ENCODE measurements at regions not wholly inside any gene's neighbourhood (a gene's known extent, or its start where the extent isn't known, plus 50 kb on each side); places are given as distances from the start of the nearest gene placed in this dataset.

DNA sequence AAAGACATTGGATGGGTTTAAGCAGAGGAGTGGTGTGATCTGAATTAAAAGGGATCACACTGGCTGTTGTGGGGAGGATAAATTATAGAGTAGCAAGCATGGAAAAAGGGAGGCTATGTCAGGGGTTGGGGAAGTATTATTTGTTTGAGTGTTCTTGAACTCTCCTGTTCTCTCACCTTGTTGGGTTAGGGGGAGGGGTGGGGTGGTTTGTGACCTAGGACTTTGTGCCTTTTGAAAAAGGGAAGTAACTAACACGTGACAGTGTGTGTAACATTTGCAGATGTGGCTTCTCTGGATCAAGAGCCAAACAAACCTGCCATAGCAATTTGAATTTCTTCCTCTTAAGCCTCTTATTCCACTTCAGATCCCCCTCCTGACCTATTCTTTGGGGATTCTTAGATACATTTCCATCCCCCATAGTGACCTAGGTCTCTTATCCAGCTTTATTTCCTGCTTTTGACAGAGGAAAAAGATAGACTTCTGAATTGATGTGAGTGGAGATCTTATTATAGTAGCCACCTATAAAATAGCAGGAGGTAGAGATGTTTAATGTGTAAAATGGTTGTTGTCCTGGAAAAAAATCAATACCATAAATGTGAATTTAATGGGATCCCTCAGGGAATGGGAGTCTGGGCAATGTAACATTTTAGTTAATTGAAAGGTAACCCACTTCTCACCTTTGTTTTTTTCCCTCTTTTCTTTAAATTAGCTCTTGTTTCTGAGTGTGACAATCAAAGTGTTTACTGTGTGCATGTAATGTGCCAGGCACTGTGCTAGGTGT lies 120.4 kb downstream of the CT47B1 start:
- no peak for DNase-seq (ENCODE audit: low spot score)
- Mint-ChIP-seq H3K4me3 (ENCODE audit: unreplicated experiment) (no peak overlapping the region), H3K4me1 (ENCODE audit: low read depth) (no peaks in the 10 kb centered on the region), H3K36me3 (ENCODE audit: low read depth) (no peaks in the 10 kb centered on the region), H3K9me3 (ENCODE audit: low read depth) (peaks cover 5% of the 10 kb centered on the region), H3K27me3 (ENCODE audit: low read depth) (no peaks in the 10 kb centered on the region), H3K27ac (ENCODE audit: unreplicated experiment) (no peak overlapping the region)
- TF ChIP-seq, protein P1, sequence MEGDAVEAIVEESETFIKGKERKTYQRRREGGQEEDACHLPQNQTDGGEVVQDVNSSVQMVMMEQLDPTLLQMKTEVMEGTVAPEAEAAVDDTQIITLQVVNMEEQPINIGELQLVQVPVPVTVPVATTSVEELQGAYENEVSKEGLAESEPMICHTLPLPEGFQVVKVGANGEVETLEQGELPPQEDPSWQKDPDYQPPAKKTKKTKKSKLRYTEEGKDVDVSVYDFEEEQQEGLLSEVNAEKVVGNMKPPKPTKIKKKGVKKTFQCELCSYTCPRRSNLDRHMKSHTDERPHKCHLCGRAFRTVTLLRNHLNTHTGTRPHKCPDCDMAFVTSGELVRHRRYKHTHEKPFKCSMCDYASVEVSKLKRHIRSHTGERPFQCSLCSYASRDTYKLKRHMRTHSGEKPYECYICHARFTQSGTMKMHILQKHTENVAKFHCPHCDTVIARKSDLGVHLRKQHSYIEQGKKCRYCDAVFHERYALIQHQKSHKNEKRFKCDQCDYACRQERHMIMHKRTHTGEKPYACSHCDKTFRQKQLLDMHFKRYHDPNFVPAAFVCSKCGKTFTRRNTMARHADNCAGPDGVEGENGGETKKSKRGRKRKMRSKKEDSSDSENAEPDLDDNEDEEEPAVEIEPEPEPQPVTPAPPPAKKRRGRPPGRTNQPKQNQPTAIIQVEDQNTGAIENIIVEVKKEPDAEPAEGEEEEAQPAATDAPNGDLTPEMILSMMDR (IDR thresholded peaks at IDR 0.05): no peak

DNA sequence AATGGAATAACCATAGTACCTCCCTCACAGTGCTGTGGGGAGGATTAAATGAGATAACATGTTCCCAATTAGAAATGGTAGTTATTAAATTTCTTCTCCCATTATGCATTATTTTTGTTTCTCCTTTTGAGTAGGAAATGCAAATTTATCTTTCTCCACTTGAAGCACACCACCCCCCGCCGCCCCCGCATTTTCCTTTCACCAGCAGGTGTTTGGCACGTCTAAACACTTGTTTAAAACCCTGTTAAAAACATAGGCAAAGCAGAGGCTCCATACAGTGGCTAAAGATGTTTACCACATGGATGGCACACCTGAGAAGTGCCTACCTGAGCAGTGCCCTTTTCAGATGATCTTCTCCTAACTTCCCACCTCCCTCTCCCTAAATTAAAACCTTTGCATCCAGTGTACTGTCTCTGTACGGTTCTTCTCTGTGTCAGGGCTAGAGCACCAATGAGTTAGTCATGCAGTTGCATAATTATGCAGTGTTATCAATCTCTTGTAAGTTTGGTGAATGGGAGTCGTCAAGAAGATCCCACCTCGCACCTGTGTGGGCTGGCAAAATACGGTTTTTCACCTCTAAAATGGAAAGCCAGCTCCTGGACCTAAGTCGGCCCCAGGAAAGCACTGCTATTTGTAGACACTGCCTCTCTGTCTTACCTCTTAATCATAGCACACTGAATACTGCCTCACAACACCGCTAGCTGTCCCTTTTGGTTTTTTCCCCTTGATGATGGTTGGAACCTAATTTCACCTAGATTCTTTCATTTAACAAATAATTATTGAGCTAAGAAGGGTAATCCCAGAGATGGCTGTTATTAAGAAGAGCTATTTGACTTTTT lies 122.0 kb downstream of the CT47B1 start:
- no peak for DNase-seq (ENCODE audit: low spot score)
- Mint-ChIP-seq H3K4me3 (ENCODE audit: unreplicated experiment) (no peak overlapping the region), H3K27ac (ENCODE audit: unreplicated experiment) (no peak overlapping the region), H3K9me3 (ENCODE audit: low read depth) (peaks cover 5% of the 10 kb centered on the region), H3K36me3 (ENCODE audit: low read depth) (no peaks in the 10 kb centered on the region), H3K27me3 (ENCODE audit: low read depth) (no peaks in the 10 kb centered on the region), H3K4me1 (ENCODE audit: low read depth) (peaks cover 6% of the 10 kb centered on the region)
- TF ChIP-seq, protein P1 (IDR thresholded peaks at IDR 0.05): no peak

DNA sequence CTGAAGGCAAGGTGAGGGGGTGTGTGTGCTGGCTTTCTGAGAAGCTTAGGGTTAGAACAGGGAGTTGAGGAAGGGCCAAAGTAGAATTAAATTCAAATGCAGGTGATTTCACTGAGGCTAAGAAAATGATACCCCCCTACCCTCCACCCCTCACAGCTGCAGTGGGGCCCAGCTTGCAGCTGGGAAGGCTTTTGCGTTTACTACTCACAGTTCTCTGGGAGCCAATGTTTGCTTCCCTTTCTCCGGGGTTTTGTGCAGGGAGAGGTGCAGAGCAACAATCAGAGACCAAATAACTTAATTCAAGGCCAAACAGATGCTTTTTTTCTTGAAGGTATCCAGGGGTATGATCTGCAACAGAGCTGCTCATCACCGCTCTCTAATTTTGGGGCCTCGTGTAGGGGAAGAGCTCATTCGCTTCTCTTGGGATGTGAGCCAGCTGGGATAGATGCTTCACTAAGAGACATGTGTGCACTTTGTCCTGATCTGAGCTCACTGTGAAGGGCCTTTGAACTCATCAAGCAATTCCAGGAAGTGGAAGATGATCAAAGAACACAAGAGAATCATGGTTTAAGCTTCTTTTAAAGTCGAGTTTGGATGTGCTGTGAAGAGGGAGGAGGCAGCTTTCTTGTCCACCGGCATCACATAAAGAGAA lies 122.7 kb upstream of the C1GALT1C1 start:
- TF ChIP-seq, protein P1 (IDR thresholded peaks at IDR 0.05): no peak
- Mint-ChIP-seq H3K4me1 (ENCODE audit: low read depth) (peaks cover 6% of the 10 kb centered on the region), H3K27ac (ENCODE audit: unreplicated experiment) (no peak overlapping the region), H3K4me3 (ENCODE audit: unreplicated experiment) (no peak overlapping the region), H3K9me3 (ENCODE audit: low read depth) (peaks cover 5% of the 10 kb centered on the region), H3K36me3 (ENCODE audit: low read depth) (no peaks in the 10 kb centered on the region), H3K27me3 (ENCODE audit: low read depth) (no peaks in the 10 kb centered on the region)
- DNase-seq (ENCODE audit: low spot score): no peak

DNA sequence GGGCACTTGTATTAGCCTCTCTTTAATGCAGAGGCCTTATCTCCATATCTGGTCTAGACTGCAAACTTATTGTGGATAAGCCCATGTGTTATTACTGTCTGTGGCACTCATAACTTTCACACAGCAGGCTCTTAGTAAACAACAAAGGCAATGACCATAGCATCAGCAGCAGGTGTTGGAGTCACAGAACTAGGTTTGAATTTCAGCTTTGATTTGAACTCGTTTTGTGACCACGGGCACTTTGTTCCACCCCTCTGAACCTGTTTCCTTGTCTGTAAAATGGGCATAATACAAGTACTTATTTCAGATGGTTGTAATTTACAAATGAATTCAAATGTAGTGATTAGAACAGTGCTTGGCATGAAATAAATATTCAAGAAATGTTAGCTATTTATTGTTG lies 121.8 kb upstream of the C1GALT1C1 start:
- DNase-seq (ENCODE audit: low spot score): no peak
- Mint-ChIP-seq H3K4me1 (ENCODE audit: low read depth) (peaks cover 6% of the 10 kb centered on the region), H3K36me3 (ENCODE audit: low read depth) (no peaks in the 10 kb centered on the region), H3K27me3 (ENCODE audit: low read depth) (no peaks in the 10 kb centered on the region), H3K4me3 (ENCODE audit: unreplicated experiment) (no peak overlapping the region), H3K9me3 (ENCODE audit: low read depth) (no peaks in the 10 kb centered on the region), H3K27ac (ENCODE audit: unreplicated experiment) (no peak overlapping the region)
- TF ChIP-seq, protein P1 (IDR thresholded peaks at IDR 0.05): no peak

DNA sequence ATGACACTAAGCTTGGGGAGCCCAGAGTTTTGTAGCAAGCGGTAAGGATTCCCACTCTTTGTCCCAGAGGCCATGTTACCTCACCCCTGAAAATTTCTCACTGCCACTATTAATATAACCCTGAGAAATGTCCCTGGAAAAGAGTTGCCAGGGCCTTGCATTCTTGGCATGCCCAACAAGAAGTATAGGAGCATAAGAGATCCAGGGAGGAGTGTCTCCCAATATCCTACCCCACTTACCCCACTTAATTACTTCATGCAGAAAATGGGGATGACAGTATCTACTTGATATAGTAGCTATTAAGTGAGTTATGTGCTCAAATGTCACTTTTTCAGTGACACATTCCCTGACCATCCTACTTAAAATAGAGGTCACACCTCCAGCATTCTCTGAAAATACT lies 120.5 kb upstream of the C1GALT1C1 start:
- no peak overlapping the region for H3K4me3 Mint-ChIP-seq (ENCODE audit: unreplicated experiment)
- H3K36me3 Mint-ChIP-seq (ENCODE audit: low read depth): no peaks in the 10 kb centered on the region
- H3K27me3 Mint-ChIP-seq (ENCODE audit: low read depth): no peaks in the 10 kb centered on the region
- H3K4me1 Mint-ChIP-seq (ENCODE audit: low read depth): peaks cover 6% of the 10 kb centered on the region
- no peaks in the 10 kb centered on the region for H3K9me3 Mint-ChIP-seq (ENCODE audit: low read depth)
- DNase-seq (ENCODE audit: low spot score): no peak
- H3K27ac Mint-ChIP-seq (ENCODE audit: unreplicated experiment): no peak overlapping the region
- TF ChIP-seq, protein P1 (IDR thresholded peaks at IDR 0.05): no peak

Measured in chondrocyte (in vitro differentiated cells).